ENCODE measurements at regions not wholly inside any gene's neighbourhood (a gene's known extent, or its start where the extent isn't known, plus 50 kb on each side); places are given as distances from the start of the nearest gene placed in this dataset.
A peak's percentile ranks its signal among the peaks of the same experiment; 100 is the strongest.

GRCh38 chr12:48286665-48287064 lies 64.1 kb downstream of the ZNF641 start:
- ATAC-seq (peak; percentile 43 to 82; a peak in 5 of 6 replicates), DNase-seq (ENCODE audit: low read depth in 1 of 2, low spot score in 1 of 2) (peak in 1 of 2 experiments; percentile 31), FAIRE-seq (no peak)
- H3K4me1 ChIP-seq, result 0 out of 3 replicates have a peak, but pooled peaks cover 2% of the 10 kb centered on the region
- ChIA-PET CTCF (no interaction called here), POLR2A (no interaction called here)
- no peak overlapping the region for H3K4me3 ChIP-seq
- 14% methylated on average over 3 of the region's 3 CpGs for whole genome bisulfite sequencing (ENCODE audit: missing lambda C conversion rate)
- H3K4me2 ChIP-seq, result no peak overlapping the region
- peak in 1 of 2 experiments; percentile 42; a peak in 2 of 5 replicates for TF ChIP-seq RAD21 (conservative IDR thresholded peaks at IDR 0.05 in 1 of 2, IDR thresholded peaks at IDR 0.05 in 1 of 2)
- no peak for TF ChIP-seq ATOH8 (CRISPR knock-in tag; IDR thresholded peaks at IDR 0.05; ENCODE audit: low read depth)
- no peak for TF ChIP-seq NPAS2 (CRISPR knock-in tag; IDR thresholded peaks at IDR 0.05; ENCODE audit: borderline replicate concordance)
- peak; percentile 28; the same call in 1 of the 3 replicates for TF ChIP-seq CTCF (IDR thresholded peaks at IDR 0.05)
- no peak for TF ChIP-seq MYC (IDR thresholded peaks at IDR 0.05; ENCODE audit: borderline replicate concordance, low read length)
- TF ChIP-seq HES2 (IDR thresholded peaks at IDR 0.05), result no peak
- no peaks in the 10 kb centered on the region for H3K9me3 ChIP-seq
- no peak overlapping the region for H3K27ac ChIP-seq

GRCh38 chr12:48285751-48286650 lies 64.7 kb downstream of the ZNF641 start:
- Histone ChIP-seq H3K9me3 (no peaks in the 10 kb centered on the region), H3K4me1 (0 out of 3 replicates have a peak, but pooled peaks cover 2% of the 10 kb centered on the region), H3K4me2 (no peak overlapping the region), H3K4me3 (no peak overlapping the region), H3K27ac (no peak overlapping the region)
- TF ChIP-seq BCL3 (IDR thresholded peaks at IDR 0.05) (no peak), EHF (CRISPR knock-in tag; IDR thresholded peaks at IDR 0.05) (no peak), ELK1 (IDR thresholded peaks at IDR 0.05; ENCODE audit: low read depth, low read length) (no peak), CBX8 (IDR thresholded peaks at IDR 0.05) (no peak), GATA3 (IDR thresholded peaks at IDR 0.05; ENCODE audit: borderline replicate concordance) (no peak)
- WGBS (ENCODE audit: missing lambda C conversion rate), result 3% methylated on average over 2 of the region's 2 CpGs
- no peak for ATAC-seq
- ChIA-PET CTCF (interaction anchor here (1.0 to 1.2 kb wide), 2 partner anchors 13 to 42 kb away, joined by 4 to 5 read pairs; no protein-coding TSS in a partner anchor), POLR2A (no interaction called here)
- DNase-seq (ENCODE audit: low read depth in 1 of 2, low spot score in 1 of 2), result no peak
- FAIRE-seq, result no peak

GRCh38 chr12:48281811-48282210 lies 68.9 kb downstream of the ZNF641 start:
- Histone ChIP-seq H3K4me3 (no peak overlapping the region), H3K27ac (no peak overlapping the region), H3K4me2 (no peak overlapping the region), H3K9me3 (no peaks in the 10 kb centered on the region), H3K4me1 (0 out of 3 replicates have a peak, but pooled peaks cover 2% of the 10 kb centered on the region)
- 0 out of 6 replicates have a peak, but pooled peaks of 1 of the 2 experiments have one; percentile 43 for ATAC-seq
- ChIA-PET CTCF (interaction anchor here (0.8 kb wide), 1 partner anchor 336 kb away, joined by 3 read pairs; no protein-coding TSS in a partner anchor), POLR2A (no interaction called here)
- no peak for FAIRE-seq
- DNase-seq (ENCODE audit: low read depth in 1 of 2, low spot score in 1 of 2), result no peak
- no peak for TF ChIP-seq CBX8 (IDR thresholded peaks at IDR 0.05)
- TF ChIP-seq FOSL2 (IDR thresholded peaks at IDR 0.05), result no peak
- TF ChIP-seq FOSL2 (CRISPR knock-in tag; IDR thresholded peaks at IDR 0.05), result no peak
- no peak for TF ChIP-seq CBX2 (IDR thresholded peaks at IDR 0.05; ENCODE audit: borderline replicate concordance, low read depth)
- TF ChIP-seq RNF2 (IDR thresholded peaks at IDR 0.05; ENCODE audit: borderline replicate concordance, low read depth), result no peak
- peak; percentile 77 for TF ChIP-seq GATA3 (IDR thresholded peaks at IDR 0.05; ENCODE audit: borderline replicate concordance)
- TF ChIP-seq SREBF2 (IDR thresholded peaks at IDR 0.05), result no peak
- WGBS (ENCODE audit: missing lambda C conversion rate), result 0% methylated on average over 1 of the region's 1 CpG

Data from A549 (cell line).